Psoas muscle (tissue), 7 donors: ENCODE measurements at regions not wholly inside any gene's neighbourhood (a gene's known extent, or its start where the extent isn't known, plus 50 kb on each side); places are given as distances from the start of the nearest gene placed in this dataset.

Experiments
- ATAC-seq, 4 donors: fragments of 200-7000 bp; cut with Tn5 transposase; one replicate each; pipeline ENCODE4 v1.9.1; 2020; ENCODE audit warnings: moderate library complexity in 3 of 4, mild to moderate bottlenecking in 2 of 4
- DNase-seq, 2 donors: peaks; one replicate each; pipeline ENCODE4 v3.0.0-alpha.2; 2020
- H3K27ac ChIP-seq: fragments of 200-600 bp; one replicate; pipeline ENCODE4 v1.8.0; 2022
- H3K27me3 ChIP-seq, 3 donors: fragments of 200-600 bp in 1 of 3; one replicate each; pipeline versions ENCODE4 v1.6.1 to v1.8.0; 2013 to 2022; ENCODE audit warnings: low read length in 2 of 3, mild to moderate bottlenecking in 2 of 3, moderate library complexity in 1 of 3; ENCODE audit not compliant: insufficient read depth in 3 of 3
- H3K36me3 ChIP-seq, 2 donors: fragments of 200-600 bp in 1 of 2; one replicate each; pipeline versions ENCODE4 v1.6.1 to v1.8.0; 2013 to 2022; ENCODE audit warnings: low read depth in 1 of 2, mild to moderate bottlenecking in 1 of 2, moderate library complexity in 1 of 2; ENCODE audit not compliant: insufficient read depth in 1 of 2
- H3K4me1 ChIP-seq: fragments of 200-600 bp; one replicate; pipeline ENCODE4 v1.8.0; 2022
- H3K4me3 ChIP-seq: fragments of 200-600 bp; one replicate; pipeline ENCODE4 v1.8.0; 2022; ENCODE audit warnings: mild to moderate bottlenecking
- H3K9me3 ChIP-seq: fragments of 200-600 bp; one replicate; pipeline ENCODE4 v1.8.0; 2022
- WGBS, 3 donors: extraction: QIAGEN DNeasy Blood & Tissue Kit; methylation state at CpG; one replicate each; pipeline versions ENCODE4 v1.1.6 to v1.1.7; 2013; 5-methylcytosine and 5-hydroxymethylcytosine counted together
- intact Hi-C, 2 donors: fragments of 100-400 bp; cut with DNase I; formaldehyde crosslinking; loops; one replicate each; pipeline versions ENCODE4 v1.11.0 to v1.14.2; 2022
- TF ChIP-seq, protein P1 (sequence below): fragments of 200-600 bp; IDR thresholded peaks from one replicate; pipeline ENCODE4 v1.8.0; 2022; ENCODE audit warnings: antibody characterized with exemption
- donor health status: healthy with polysubstance abuse.
- donor health status: DM: no; HTN: no; CAD: no; lungs with moderate emphysema.
- donor health status: Bipolar disorder and iron deficiency.
- donor health status: healthy.
- donor health status: DM: yes; HTN: yes; CAD: no.
- donor health status: DM: no; HTN: no; CAD: no.
- donor health status: DM: yes; HTN: yes; CAD: no.

DNA sequence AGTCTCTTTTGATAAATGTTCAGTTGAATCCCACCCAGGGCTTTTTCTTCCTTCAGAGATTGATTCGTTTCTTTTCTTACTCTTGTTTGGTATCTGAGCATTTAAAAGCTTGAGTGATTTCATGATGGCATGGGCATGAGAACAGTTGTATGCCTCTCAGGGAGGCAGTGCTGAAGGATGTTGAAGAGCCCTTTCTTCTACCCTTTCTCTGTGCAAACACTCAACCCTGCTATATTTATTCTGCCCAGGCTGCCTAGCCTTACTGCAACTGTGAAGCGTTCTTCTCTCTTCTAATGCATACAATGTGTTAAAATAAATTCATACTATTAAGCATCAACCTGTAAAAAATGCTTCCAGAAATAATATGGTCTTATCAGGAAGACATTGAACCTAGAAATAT lies 367.6 kb upstream of the LCORL start:
- Histone ChIP-seq H3K9me3 (no peaks in the 10 kb centered on the region), H3K36me3 (no peaks in the 10 kb centered on the region), H3K4me1 (no peaks in the 10 kb centered on the region), H3K4me3 (no peak overlapping the region), H3K27ac (no peak overlapping the region), H3K27me3 (no peaks in the 10 kb centered on the region)
- no peak for DNase-seq
- intact Hi-C loops = no loop called here
- 86 to 87% (median 87%) methylated on average over 2 of the region's 2 CpGs for WGBS, 3 donors
- TF ChIP-seq, protein P1, sequence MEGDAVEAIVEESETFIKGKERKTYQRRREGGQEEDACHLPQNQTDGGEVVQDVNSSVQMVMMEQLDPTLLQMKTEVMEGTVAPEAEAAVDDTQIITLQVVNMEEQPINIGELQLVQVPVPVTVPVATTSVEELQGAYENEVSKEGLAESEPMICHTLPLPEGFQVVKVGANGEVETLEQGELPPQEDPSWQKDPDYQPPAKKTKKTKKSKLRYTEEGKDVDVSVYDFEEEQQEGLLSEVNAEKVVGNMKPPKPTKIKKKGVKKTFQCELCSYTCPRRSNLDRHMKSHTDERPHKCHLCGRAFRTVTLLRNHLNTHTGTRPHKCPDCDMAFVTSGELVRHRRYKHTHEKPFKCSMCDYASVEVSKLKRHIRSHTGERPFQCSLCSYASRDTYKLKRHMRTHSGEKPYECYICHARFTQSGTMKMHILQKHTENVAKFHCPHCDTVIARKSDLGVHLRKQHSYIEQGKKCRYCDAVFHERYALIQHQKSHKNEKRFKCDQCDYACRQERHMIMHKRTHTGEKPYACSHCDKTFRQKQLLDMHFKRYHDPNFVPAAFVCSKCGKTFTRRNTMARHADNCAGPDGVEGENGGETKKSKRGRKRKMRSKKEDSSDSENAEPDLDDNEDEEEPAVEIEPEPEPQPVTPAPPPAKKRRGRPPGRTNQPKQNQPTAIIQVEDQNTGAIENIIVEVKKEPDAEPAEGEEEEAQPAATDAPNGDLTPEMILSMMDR = no peak
- ATAC-seq = no peak

- intact Hi-C loops = no loop called here
- Histone ChIP-seq H3K9me3 (no peaks in the 10 kb centered on the region), H3K4me1 (no peaks in the 10 kb centered on the region), H3K36me3 (no peaks in the 10 kb centered on the region), H3K27me3 (no peaks in the 10 kb centered on the region), H3K27ac (no peak overlapping the region), H3K4me3 (no peak overlapping the region)
- WGBS, 3 donors = 24 to 35% (median 30%) methylated on average over 3 of the region's 3 CpGs
- DNase-seq (no peak), ATAC-seq (no peak)
- TF ChIP-seq, protein P1 = no peak
Observed at GRCh38 chr4:18388039-18388438, 366.5 kb upstream of the LCORL start.

GRCh38 chr4:18381186-18381585 lies 359.6 kb upstream of the LCORL start:
- no peaks in the 10 kb centered on the region for H3K27me3 ChIP-seq
- no peak for DNase-seq
- no peaks in the 10 kb centered on the region for H3K9me3 ChIP-seq
- H3K4me1 ChIP-seq = no peaks in the 10 kb centered on the region
- ATAC-seq = no peak
- 53 to 69% (median 62%) methylated on average over 1 of the region's 1 CpG for whole genome bisulfite sequencing, 3 donors
- no peaks in the 10 kb centered on the region for H3K36me3 ChIP-seq
- H3K27ac ChIP-seq = no peak overlapping the region
- H3K4me3 ChIP-seq = no peak overlapping the region
- TF ChIP-seq, protein P1 = no peak
- intact Hi-C loops = no loop called here

DNA sequence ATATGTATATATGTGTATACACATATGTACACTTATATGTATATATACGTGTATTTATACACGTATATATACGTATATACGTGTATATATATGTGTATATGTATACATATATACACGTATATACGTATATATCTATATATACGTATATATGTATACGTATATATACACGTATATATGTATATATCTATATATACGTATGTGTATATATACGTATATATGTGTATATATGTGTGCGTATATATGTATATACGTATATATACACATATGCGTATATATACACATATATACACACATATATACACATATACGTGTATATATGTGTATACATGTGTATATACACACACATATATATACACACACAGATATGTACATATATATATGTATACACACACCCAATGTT lies 348.0 kb upstream of the LCORL start:
- no peaks in the 10 kb centered on the region for H3K27me3 ChIP-seq
- no peak for DNase-seq
- no peak for ATAC-seq
- intact Hi-C loops = loop anchor here (10.0 kb wide), 1 partner anchor 555 kb away; the partner anchor contains the start of genes DCAF16 (in 2 of the 2) and NCAPG (in 2 of the 2)
- H3K4me1 ChIP-seq = no peaks in the 10 kb centered on the region
- no peaks in the 10 kb centered on the region for H3K36me3 ChIP-seq
- TF ChIP-seq, protein P1 = no peak
- no peak overlapping the region for H3K4me3 ChIP-seq
- H3K27ac ChIP-seq = no peak overlapping the region
- WGBS, 3 donors = 91 to 94% (median 92%) methylated on average over 15 of the region's 15 CpGs
- H3K9me3 ChIP-seq = no peaks in the 10 kb centered on the region

- H3K4me1 ChIP-seq = no peaks in the 10 kb centered on the region
- TF ChIP-seq, protein P1 = peak; percentile 30
- DNase-seq (no peak), ATAC-seq (no peak)
- H3K4me3 ChIP-seq = no peak overlapping the region
- H3K27ac ChIP-seq = no peak overlapping the region
- WGBS, 3 donors = 48 to 50% (median 49%) methylated on average over 2 of the region's 2 CpGs
- no peaks in the 10 kb centered on the region for H3K27me3 ChIP-seq
- intact Hi-C loops = loop anchor here (10.0 kb wide), 1 partner anchor 552 kb away; the partner anchor contains the start of genes DCAF16 (in 2 of the 2) and NCAPG (in 2 of the 2)
- no peaks in the 10 kb centered on the region for H3K9me3 ChIP-seq
- H3K36me3 ChIP-seq = no peaks in the 10 kb centered on the region
Observed at GRCh38 chr4:18366892-18367291, 345.3 kb upstream of the LCORL start.
